Spleen (tissue), 7 donors: ENCODE measurements at regions not wholly inside any gene's neighbourhood (a gene's known extent, or its start where the extent isn't known, plus 50 kb on each side); places are given as distances from the start of the nearest gene placed in this dataset.

Source experiments
- POLR2A ChIP-seq, 3 donors: fragments of 450-650 bp; IDR thresholded peaks; one replicate each; pipeline ENCODE4 v1.5.1; 2017; ENCODE audit warnings: antibody characterized with exemption in 3 of 3, mild to moderate bottlenecking in 1 of 3
- TF ChIP-seq, protein P1 (sequence below), 11 experiments: fragments of 200-600 bp in 7 of 11; fragments of 450-650 bp in 4 of 11; sonication (generic) in 4 of 11; IDR thresholded peaks in 8 of 11; conservative IDR thresholded peaks in 3 of 11; 1 replicate in 7 of 11; 2 replicates in 4 of 11; pipeline versions ENCODE4 v1.4.0 to v1.8.0; 2016 to 2021; ENCODE audit warnings: antibody characterized with exemption in 11 of 11, inconsistent platforms in 4 of 11, mild to moderate bottlenecking in 1 of 11
- donor health status: DM: no; HTN: no; CAD: no; lungs with moderate emphysema.
- donor health status: DM: no; HTN: no; CAD: no.
- donor health status: DM: no; HTN: no; CAD: no.

DNA sequence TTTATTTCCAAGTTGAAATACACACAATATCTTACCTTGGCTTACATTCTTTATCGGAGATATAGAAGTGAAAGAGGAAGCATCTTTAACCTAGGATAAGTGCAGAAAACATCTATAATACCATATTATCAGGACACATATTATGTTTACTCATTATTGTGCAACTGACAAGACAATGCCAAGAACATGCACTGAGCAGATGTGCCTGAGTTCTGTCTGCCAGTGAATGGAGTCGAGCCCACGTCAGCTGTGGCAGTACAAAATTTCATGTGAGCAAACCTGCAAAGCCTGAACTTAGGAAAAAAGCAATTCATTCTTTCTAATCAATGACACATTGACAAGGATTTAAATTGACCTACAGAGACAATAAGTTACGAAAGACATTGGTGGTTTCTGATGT lies 154.4 kb downstream of the AXIN2 start:
- TF ChIP-seq POLR2A (IDR thresholded peaks at IDR 0.05), result no peak
- TF ChIP-seq, protein P1, sequence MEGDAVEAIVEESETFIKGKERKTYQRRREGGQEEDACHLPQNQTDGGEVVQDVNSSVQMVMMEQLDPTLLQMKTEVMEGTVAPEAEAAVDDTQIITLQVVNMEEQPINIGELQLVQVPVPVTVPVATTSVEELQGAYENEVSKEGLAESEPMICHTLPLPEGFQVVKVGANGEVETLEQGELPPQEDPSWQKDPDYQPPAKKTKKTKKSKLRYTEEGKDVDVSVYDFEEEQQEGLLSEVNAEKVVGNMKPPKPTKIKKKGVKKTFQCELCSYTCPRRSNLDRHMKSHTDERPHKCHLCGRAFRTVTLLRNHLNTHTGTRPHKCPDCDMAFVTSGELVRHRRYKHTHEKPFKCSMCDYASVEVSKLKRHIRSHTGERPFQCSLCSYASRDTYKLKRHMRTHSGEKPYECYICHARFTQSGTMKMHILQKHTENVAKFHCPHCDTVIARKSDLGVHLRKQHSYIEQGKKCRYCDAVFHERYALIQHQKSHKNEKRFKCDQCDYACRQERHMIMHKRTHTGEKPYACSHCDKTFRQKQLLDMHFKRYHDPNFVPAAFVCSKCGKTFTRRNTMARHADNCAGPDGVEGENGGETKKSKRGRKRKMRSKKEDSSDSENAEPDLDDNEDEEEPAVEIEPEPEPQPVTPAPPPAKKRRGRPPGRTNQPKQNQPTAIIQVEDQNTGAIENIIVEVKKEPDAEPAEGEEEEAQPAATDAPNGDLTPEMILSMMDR (IDR thresholded peaks at IDR 0.05 in 8 of 11, conservative IDR thresholded peaks at IDR 0.05 in 3 of 11), result no peak
